ENCODE measurements at regions not wholly inside any gene's neighbourhood (a gene's known extent, or its start where the extent isn't known, plus 50 kb on each side); places are given as distances from the start of the nearest gene placed in this dataset.

GRCh38 chr12:102653406-102653805 is 173.0 kb upstream of the IGF1 start:
- FAIRE-seq = no peak

More at GRCh38 chr12:102653406-102653805, 173.0 kb upstream of the IGF1 start:
- H3K9ac ChIP-seq (replicated peaks; ENCODE audit: extremely low read depth, insufficient read depth, low read length) = no peak overlapping the region
- no peaks in the 10 kb centered on the region for H3K79me2 ChIP-seq (ENCODE audit: control insufficient read depth, insufficient read depth, low read length)
- no peak overlapping the region for H3K4me2 ChIP-seq (ENCODE audit: insufficient read depth, low read length)
- H3K4me3 ChIP-seq (replicated peaks in 1 of 3; ENCODE audit: insufficient read depth in 1 of 3, low read depth in 1 of 3, low read length in 3 of 3) = no peak overlapping the region
- BruUV-seq (replicated peaks) = no TSS peak
- dilution Hi-C loops (cut with MboI; ENCODE audit: extremely low pct_ligation_motif_present, low sequenced_read_pairs) (no loop called here), intact Hi-C loops (cut with micrococcal nuclease) (no loop called here)
- TF ChIP-seq POLR2AphosphoS5 (IDR thresholded peaks at IDR 0.05; ENCODE audit: insufficient read depth, low read depth, low read length) (no peak), CTCF (IDR thresholded peaks at IDR 0.05; ENCODE audit: extremely low read depth in 1 of 2, insufficient read depth in 1 of 2, low read depth in 1 of 2, low read length in 2 of 2) (no peak), JUN (IDR thresholded peaks at IDR 0.05; ENCODE audit: borderline replicate concordance, insufficient read depth, insufficient read length, low read depth) (no peak), GATA2 (IDR thresholded peaks at IDR 0.05; ENCODE audit: insufficient read depth, insufficient read length, low read depth, low read length) (no peak), EZH2 (IDR thresholded peaks at IDR 0.05; ENCODE audit: borderline replicate concordance, low read depth, low read length, severe bottlenecking) (no peak), POLR2A (IDR thresholded peaks at IDR 0.05; ENCODE audit: low read depth, low read length) (no peak), FOS (IDR thresholded peaks at IDR 0.05; ENCODE audit: borderline replicate concordance, insufficient read depth, low read length) (no peak), MAX (IDR thresholded peaks at IDR 0.05; ENCODE audit: insufficient read depth, insufficient read length) (no peak), MYC (IDR thresholded peaks at IDR 0.05; ENCODE audit: low read depth, low read length) (no peak)
- no peaks in the 10 kb centered on the region for H3K27me3 ChIP-seq (ENCODE audit: control insufficient read depth in 2 of 2, insufficient read depth in 2 of 2, low read length in 2 of 2)
- H2AFZ ChIP-seq (ENCODE audit: low read depth, low read length) = no peak overlapping the region
- no peaks in the 10 kb centered on the region for H3K9me1 ChIP-seq (replicated peaks; ENCODE audit: control insufficient read depth, extremely low read depth, insufficient read depth, low read length)
- H3K4me1 ChIP-seq (ENCODE audit: control insufficient read depth, extremely low read depth, insufficient read depth, low read length) = no peaks in the 10 kb centered on the region
- CTCF ChIA-PET = no interaction called here
- no peaks in the 10 kb centered on the region for H3K36me3 ChIP-seq (ENCODE audit: control insufficient read depth in 2 of 2, extremely low read depth in 1 of 2, insufficient read depth in 2 of 2, low read length in 2 of 2)
- H4K20me1 ChIP-seq (replicated peaks; ENCODE audit: control insufficient read depth, extremely low read depth, insufficient read depth, low read length) = no peaks in the 10 kb centered on the region
- H3K9me3 ChIP-seq (replicated peaks; ENCODE audit: control insufficient read depth, insufficient read depth, low read length) = no peaks in the 10 kb centered on the region
- no peak for DNase-seq (ENCODE audit: low read depth, low spot score)
- no peak overlapping the region for H3K27ac ChIP-seq (ENCODE audit: insufficient read depth, low read depth, low read length)
- POLR2A ChIA-PET = no interaction called here

All from endothelial cell of umbilical vein (primary cell).